ENCODE measurements at regions not wholly inside any gene's neighbourhood (a gene's known extent, or its start where the extent isn't known, plus 50 kb on each side); places are given as distances from the start of the nearest gene placed in this dataset.

- DNase-seq (ENCODE audit: low read depth), result no peak
- TF ChIP-seq CTCF (conservative IDR thresholded peaks at IDR 0.05; ENCODE audit: low read depth, low read length), result no peak
- H3K4me3 ChIP-seq (ENCODE audit: low read depth, low read length), result no peak overlapping the region
These were observed 236.5 kb downstream of the FOXO1 start for GRCh38 chr13:40429706-40430545.

GRCh38 chr13:40432018-40432978 is 234.1 kb downstream of the FOXO1 start:
- no peak for TF ChIP-seq CTCF (conservative IDR thresholded peaks at IDR 0.05; ENCODE audit: low read depth, low read length)
- DNase-seq (ENCODE audit: low read depth), result no peak
- no peak overlapping the region for H3K4me3 ChIP-seq (ENCODE audit: low read depth, low read length)

DNA sequence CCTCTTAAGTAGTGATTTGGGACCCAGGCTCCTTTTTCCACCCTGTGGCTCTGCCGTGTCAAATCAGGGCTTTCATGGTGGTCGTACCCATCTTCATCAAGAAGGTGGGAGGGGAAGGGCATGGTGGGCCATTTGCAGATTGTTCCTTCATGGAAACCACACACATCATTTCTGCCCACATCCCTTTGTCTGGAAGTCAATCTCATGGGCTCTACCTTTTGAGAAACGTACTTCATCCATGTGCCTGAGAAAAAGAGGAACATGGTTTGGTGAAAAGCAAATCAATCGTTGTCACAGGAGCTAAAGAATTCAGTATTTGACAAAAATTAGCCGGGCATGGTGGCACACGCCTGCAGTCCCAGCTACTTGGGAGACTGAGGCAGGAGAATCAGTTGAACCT is 233.4 kb downstream of the FOXO1 start:
- no peak for TF ChIP-seq CTCF (conservative IDR thresholded peaks at IDR 0.05; ENCODE audit: low read depth, low read length)
- no peak for DNase-seq (ENCODE audit: low read depth)
- no peak overlapping the region for H3K4me3 ChIP-seq (ENCODE audit: low read depth, low read length)

- no peak for TF ChIP-seq CTCF (conservative IDR thresholded peaks at IDR 0.05; ENCODE audit: low read depth, low read length)
- no peak overlapping the region for H3K4me3 ChIP-seq (ENCODE audit: low read depth, low read length)
- no peak for DNase-seq (ENCODE audit: low read depth)
These were observed 232.9 kb downstream of the FOXO1 start for GRCh38 chr13:40433577-40433976.

GRCh38 chr13:40434516-40435397 is 231.7 kb downstream of the FOXO1 start:
- no peak for TF ChIP-seq CTCF (conservative IDR thresholded peaks at IDR 0.05; ENCODE audit: low read depth, low read length)

GRCh38 chr13:40438022-40438680 is 228.3 kb downstream of the FOXO1 start:
- DNase-seq (ENCODE audit: low read depth), result no peak
- H3K4me3 ChIP-seq (ENCODE audit: low read depth, low read length), result no peak overlapping the region
- no peak for TF ChIP-seq CTCF (conservative IDR thresholded peaks at IDR 0.05; ENCODE audit: low read depth, low read length)

More at GRCh38 chr13:40434516-40435397, 231.7 kb downstream of the FOXO1 start:
- no peak for DNase-seq (ENCODE audit: low read depth)
- H3K4me3 ChIP-seq (ENCODE audit: low read depth, low read length), result no peak overlapping the region

All from choroid plexus epithelial cell (primary cell).